Osteoblast (primary cell): ENCODE measurements at regions not wholly inside any gene's neighbourhood (a gene's known extent, or its start where the extent isn't known, plus 50 kb on each side); places are given as distances from the start of the nearest gene placed in this dataset.

ENCODE experiments used
- DNase-seq: peaks from one replicate; pipeline ENCODE4 v3.0.0; 2011; ENCODE audit warnings: low spot score, mixed read lengths; ENCODE audit not compliant: insufficient read length; ENCODE audit errors: missing footprints
- H2AFZ ChIP-seq: 2 replicates; pipeline ENCODE4 v1.6.0; 2011; ENCODE audit warnings: mild to moderate bottlenecking, low read length
- H3K27ac ChIP-seq: 2 replicates; pipeline ENCODE4 v1.5.1; 2011; ENCODE audit warnings: mild to moderate bottlenecking, low read depth, low read length, moderate library complexity
- H3K27me3 ChIP-seq: 2 replicates; pipeline ENCODE4 v1.6.0; 2012; ENCODE audit warnings: mild to moderate bottlenecking, control low read depth, inconsistent platforms, low read length, moderate library complexity; ENCODE audit not compliant: insufficient read depth
- H3K36me3 ChIP-seq: 2 replicates; pipeline ENCODE4 v1.5.1; 2011; ENCODE audit warnings: mild to moderate bottlenecking, low read length, control low read depth, moderate library complexity; ENCODE audit not compliant: insufficient read depth
- H3K4me1 ChIP-seq: 2 replicates; pipeline ENCODE4 v1.5.1; 2011; ENCODE audit warnings: mild to moderate bottlenecking, low read length, control low read depth, moderate library complexity; ENCODE audit not compliant: insufficient read depth
- H3K4me2 ChIP-seq: 2 replicates; pipeline ENCODE4 v1.6.0; 2011; ENCODE audit warnings: mild to moderate bottlenecking, low read length; ENCODE audit not compliant: insufficient read depth
- H3K4me3 ChIP-seq: fragments of 200-600 bp; sonication (generic); 3 replicates; pipeline ENCODE4 v1.5.1; 2012; ENCODE audit warnings: mild to moderate bottlenecking, low read length, inconsistent platforms; ENCODE audit not compliant: insufficient read depth
- H3K79me2 ChIP-seq: 2 replicates; pipeline ENCODE4 v1.6.0; 2012; ENCODE audit warnings: mild to moderate bottlenecking, low read length, control low read depth, inconsistent platforms; ENCODE audit not compliant: insufficient read depth
- H3K9me3 ChIP-seq: 2 replicates; pipeline ENCODE4 v1.5.1; 2011; ENCODE audit warnings: low read depth, low read length, control low read depth
- H4K20me1 ChIP-seq: 2 replicates; pipeline ENCODE4 v1.6.0; 2012; ENCODE audit warnings: mild to moderate bottlenecking, low read length, control low read depth; ENCODE audit not compliant: insufficient read depth
- TF ChIP-seq, protein P1 (sequence below): IDR thresholded peaks from 2 replicates; pipeline ENCODE4 v1.5.1; 2011; ENCODE audit warnings: mild to moderate bottlenecking, low read depth, low read length, moderate library complexity; ENCODE audit errors: extremely low read depth

DNA sequence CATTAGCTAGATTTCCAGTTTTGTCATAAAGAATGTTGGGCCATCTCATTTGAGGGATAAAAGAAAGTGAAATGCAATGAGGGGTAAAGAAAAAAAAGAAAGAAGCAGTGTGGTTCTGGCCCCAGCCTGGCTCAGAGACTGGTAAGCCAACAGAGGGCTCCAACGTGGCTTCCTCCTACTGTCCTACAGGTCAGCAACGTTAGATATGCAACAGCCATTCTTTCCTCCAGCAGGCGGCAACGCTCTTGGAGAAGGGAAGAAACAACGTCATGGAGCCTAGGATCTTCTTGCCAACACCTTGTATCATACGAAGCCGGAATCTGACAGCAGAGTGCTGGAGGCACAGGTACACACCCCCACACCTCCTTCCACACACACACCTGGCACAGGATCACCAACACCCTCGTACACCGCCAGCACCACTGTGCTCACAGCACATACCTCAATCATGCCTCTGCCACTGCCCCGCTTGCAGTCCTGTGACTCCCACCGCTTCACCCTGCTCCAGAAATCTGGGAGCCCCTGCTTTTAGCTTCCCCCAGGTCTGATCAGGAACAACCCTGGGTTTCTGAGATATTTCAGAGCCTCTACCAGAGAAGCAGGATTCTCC is 102.8 kb downstream of the RPAP3 start:
- TF ChIP-seq, protein P1, sequence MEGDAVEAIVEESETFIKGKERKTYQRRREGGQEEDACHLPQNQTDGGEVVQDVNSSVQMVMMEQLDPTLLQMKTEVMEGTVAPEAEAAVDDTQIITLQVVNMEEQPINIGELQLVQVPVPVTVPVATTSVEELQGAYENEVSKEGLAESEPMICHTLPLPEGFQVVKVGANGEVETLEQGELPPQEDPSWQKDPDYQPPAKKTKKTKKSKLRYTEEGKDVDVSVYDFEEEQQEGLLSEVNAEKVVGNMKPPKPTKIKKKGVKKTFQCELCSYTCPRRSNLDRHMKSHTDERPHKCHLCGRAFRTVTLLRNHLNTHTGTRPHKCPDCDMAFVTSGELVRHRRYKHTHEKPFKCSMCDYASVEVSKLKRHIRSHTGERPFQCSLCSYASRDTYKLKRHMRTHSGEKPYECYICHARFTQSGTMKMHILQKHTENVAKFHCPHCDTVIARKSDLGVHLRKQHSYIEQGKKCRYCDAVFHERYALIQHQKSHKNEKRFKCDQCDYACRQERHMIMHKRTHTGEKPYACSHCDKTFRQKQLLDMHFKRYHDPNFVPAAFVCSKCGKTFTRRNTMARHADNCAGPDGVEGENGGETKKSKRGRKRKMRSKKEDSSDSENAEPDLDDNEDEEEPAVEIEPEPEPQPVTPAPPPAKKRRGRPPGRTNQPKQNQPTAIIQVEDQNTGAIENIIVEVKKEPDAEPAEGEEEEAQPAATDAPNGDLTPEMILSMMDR = no peak
- peaks cover 13% of the 10 kb centered on the region for H3K4me1 ChIP-seq
- no peak for DNase-seq
- H3K4me2 ChIP-seq = no peak overlapping the region
- H3K27ac ChIP-seq = peak overlapping the region; percentile 42
- H4K20me1 ChIP-seq = no peaks in the 10 kb centered on the region
- no peak overlapping the region for H2AFZ ChIP-seq
- H3K27me3 ChIP-seq = no peaks in the 10 kb centered on the region
- no peaks in the 10 kb centered on the region for H3K9me3 ChIP-seq
- no peak overlapping the region for H3K4me3 ChIP-seq
- no peaks in the 10 kb centered on the region for H3K79me2 ChIP-seq
- no peaks in the 10 kb centered on the region for H3K36me3 ChIP-seq

DNA sequence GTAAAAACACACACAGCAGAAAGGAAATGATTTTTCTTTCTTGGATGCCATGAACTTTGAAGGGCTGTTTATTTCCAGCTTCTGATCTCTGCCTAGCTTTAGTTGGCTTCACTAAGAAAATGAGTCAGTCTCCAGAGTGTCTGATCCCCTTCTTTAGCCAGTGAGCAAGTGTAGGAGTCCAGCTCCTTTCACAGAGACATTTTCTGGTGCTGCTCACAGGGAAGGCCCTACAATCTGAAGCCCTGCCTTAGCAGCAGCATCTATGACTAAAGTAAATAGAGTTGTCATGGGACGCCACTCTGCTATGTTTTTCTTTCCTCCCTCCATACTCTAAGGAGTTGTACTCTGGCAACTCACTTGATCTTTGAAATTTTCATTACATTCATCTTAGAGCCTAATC is 103.5 kb downstream of the RPAP3 start:
- Histone ChIP-seq H3K9me3 (no peaks in the 10 kb centered on the region), H3K79me2 (no peaks in the 10 kb centered on the region)
- DNase-seq = peak; percentile 77

DNA sequence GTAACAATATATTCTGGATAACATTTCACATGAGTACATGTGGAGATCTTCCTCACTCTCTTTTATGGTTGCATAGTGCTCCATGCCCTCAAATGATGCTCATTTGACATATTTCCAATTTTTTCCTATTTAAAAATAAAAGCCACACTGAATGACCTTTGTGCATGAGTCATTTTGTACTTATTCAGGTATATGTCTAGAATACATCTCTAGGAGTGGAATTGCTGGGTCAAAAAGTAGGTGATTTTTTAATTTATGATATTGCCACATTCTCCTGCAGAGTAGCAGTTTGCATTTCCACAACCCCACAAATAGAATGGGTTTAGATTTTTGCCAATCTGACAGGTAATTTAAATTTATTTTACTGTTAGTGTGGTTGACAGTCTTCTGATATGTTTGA is 104.8 kb downstream of the RPAP3 start:
- H3K9me3 ChIP-seq = no peaks in the 10 kb centered on the region

More for the DNA sequence above, 103.5 kb downstream of the RPAP3 start:
- Histone ChIP-seq H3K27me3 (no peaks in the 10 kb centered on the region), H3K4me3 (no peak overlapping the region), H4K20me1 (no peaks in the 10 kb centered on the region), H3K36me3 (no peaks in the 10 kb centered on the region), H3K27ac (peak overlapping the region; percentile 42), H3K4me1 (peaks cover 13% of the 10 kb centered on the region), H3K4me2 (no peak overlapping the region), H2AFZ (no peak overlapping the region)
- TF ChIP-seq, protein P1 = no peak

DNA sequence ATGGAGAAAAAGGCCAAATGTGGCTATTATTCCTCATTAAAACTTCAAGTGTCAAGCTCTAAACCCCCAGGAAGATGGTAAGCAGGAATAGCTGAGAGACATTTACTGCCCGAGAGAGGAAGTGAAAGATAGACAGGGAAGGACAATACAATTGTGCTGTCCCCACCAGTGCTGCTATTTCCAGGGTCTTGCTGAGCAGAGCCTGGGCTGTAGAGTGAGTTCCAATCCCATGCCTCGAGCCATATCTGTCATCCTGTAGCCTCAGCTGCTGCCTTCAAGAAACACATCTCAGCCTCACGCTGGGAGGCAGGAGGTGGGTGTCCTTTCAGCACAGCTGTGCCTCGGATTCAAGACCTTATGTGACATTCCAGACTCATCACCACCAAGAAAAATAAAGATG is 114.0 kb downstream of the RPAP3 start:
- Histone ChIP-seq H3K27me3 (no peaks in the 10 kb centered on the region), H3K9me3 (no peaks in the 10 kb centered on the region), H3K4me1 (no peaks in the 10 kb centered on the region), H4K20me1 (no peaks in the 10 kb centered on the region), H2AFZ (no peak overlapping the region), H3K4me3 (no peak overlapping the region), H3K36me3 (no peaks in the 10 kb centered on the region), H3K79me2 (no peaks in the 10 kb centered on the region), H3K27ac (no peak overlapping the region), H3K4me2 (no peak overlapping the region)
- TF ChIP-seq, protein P1 = no peak
- no peak for DNase-seq

More for the DNA sequence above, 104.8 kb downstream of the RPAP3 start:
- H3K4me2 ChIP-seq = no peak overlapping the region
- no peaks in the 10 kb centered on the region for H3K79me2 ChIP-seq
- H2AFZ ChIP-seq = no peak overlapping the region
- no peak overlapping the region for H3K27ac ChIP-seq
- TF ChIP-seq, protein P1 = no peak
- H3K36me3 ChIP-seq = no peaks in the 10 kb centered on the region
- no peak for DNase-seq
- no peak overlapping the region for H3K4me3 ChIP-seq
- H3K4me1 ChIP-seq = peaks cover 13% of the 10 kb centered on the region
- no peaks in the 10 kb centered on the region for H3K27me3 ChIP-seq
- H4K20me1 ChIP-seq = no peaks in the 10 kb centered on the region
